GM23338 (cell line): ENCODE measurements at regions not wholly inside any gene's neighbourhood (a gene's known extent, or its start where the extent isn't known, plus 50 kb on each side); places are given as distances from the start of the nearest gene placed in this dataset.

Experiments
- ATAC-seq: fragments of 200-7000 bp; cut with Tn5 transposase; 3 replicates; pipeline ENCODE4 v1.9.1; 2020
- DNase-seq: peaks from one replicate; pipeline ENCODE4 v3.0.0-alpha.2; 2015; ENCODE audit warnings: low spot score
- H2AFZ ChIP-seq: fragments of 200-600 bp; sonication (generic); 2 replicates; pipeline ENCODE4 v1.8.0; 2016; ENCODE audit warnings: antibody characterized with exemption, mild to moderate bottlenecking, moderate library complexity
- H3F3A ChIP-seq: fragments of 200-600 bp; sonication (generic); replicated peaks from 2 replicates; pipeline ENCODE4 v1.8.0; 2017; ENCODE audit warnings: antibody characterized with exemption, mixed run types, low read depth
- H3K27ac ChIP-seq: fragments of 200-600 bp; sonication (generic); 2 replicates; pipeline ENCODE4 v1.6.1; 2016; ENCODE audit warnings: low read depth
- H3K27me3 ChIP-seq: fragments of 200-600 bp; sonication (generic); 2 replicates; pipeline ENCODE4 v1.8.0; 2016; ENCODE audit warnings: mild to moderate bottlenecking, mixed run types, moderate library complexity; ENCODE audit not compliant: insufficient read depth
- H3K36me3 ChIP-seq: fragments of 200-600 bp; sonication (generic); 2 replicates; pipeline ENCODE4 v1.8.0; 2016; ENCODE audit warnings: mild to moderate bottlenecking; ENCODE audit not compliant: insufficient read depth
- H3K4me1 ChIP-seq: fragments of 200-600 bp; sonication (generic); 2 replicates; pipeline ENCODE4 v1.8.0; 2016; ENCODE audit warnings: mild to moderate bottlenecking, moderate library complexity; ENCODE audit not compliant: insufficient read depth
- H3K4me2 ChIP-seq: fragments of 200-600 bp; sonication (generic); 2 replicates; pipeline ENCODE4 v1.7.1; 2017; ENCODE audit warnings: mixed run types
- H3K4me3 ChIP-seq: fragments of 200-600 bp; sonication (generic); 2 replicates; pipeline ENCODE4 v1.6.1; 2016; ENCODE audit warnings: mixed run types
- H3K79me2 ChIP-seq: fragments of 200-600 bp; sonication (generic); replicated peaks from 2 replicates; pipeline ENCODE4 v1.8.0; 2017; ENCODE audit warnings: mild to moderate bottlenecking; ENCODE audit not compliant: insufficient read depth
- H3K9me2 ChIP-seq: fragments of 200-600 bp; sonication (generic); 2 replicates; pipeline ENCODE4 v1.8.0; 2017; ENCODE audit not compliant: insufficient read depth
- H4K20me1 ChIP-seq: fragments of 200-600 bp; sonication (generic); replicated peaks from 2 replicates; pipeline ENCODE4 v1.8.0; 2017; ENCODE audit warnings: mild to moderate bottlenecking; ENCODE audit not compliant: insufficient read depth
- H3K27ac Mint-ChIP-seq: 2 replicates; pipeline ENCODE4 v1.8.0; 2020; ENCODE audit warnings: inconsistent platforms, mild to moderate bottlenecking, moderate library complexity, mixed read lengths
- H3K27me3 Mint-ChIP-seq: 3 replicates; pipeline ENCODE4 v1.8.0; 2022; ENCODE audit warnings: low read depth, mild to moderate bottlenecking, moderate library complexity, mixed read lengths, inconsistent platforms; ENCODE audit not compliant: insufficient read depth, poor library complexity
- H3K36me3 Mint-ChIP-seq: 3 replicates; pipeline ENCODE4 v1.8.0; 2021; ENCODE audit warnings: low read depth, mild to moderate bottlenecking, inconsistent platforms, moderate library complexity, mixed read lengths
- H3K4me1 Mint-ChIP-seq: 3 replicates; pipeline ENCODE4 v1.8.0; 2020; ENCODE audit warnings: mild to moderate bottlenecking, inconsistent platforms, mixed read lengths
- H3K4me3 Mint-ChIP-seq: 3 replicates; pipeline ENCODE4 v1.8.0; 2021; ENCODE audit warnings: moderate library complexity, mild to moderate bottlenecking, inconsistent platforms, mixed read lengths
- H3K9me3 Mint-ChIP-seq: 3 replicates; pipeline ENCODE4 v1.8.0; 2020; ENCODE audit warnings: moderate library complexity, mild to moderate bottlenecking, inconsistent platforms, mixed read lengths
- EZH2 ChIP-seq: fragments of 200-600 bp; sonication (generic); IDR thresholded peaks from one replicate; pipeline ENCODE4 v1.8.0; 2017; ENCODE audit warnings: antibody characterized with exemption, mild to moderate bottlenecking, low read depth; ENCODE audit not compliant: unreplicated experiment
- EZH2phosphoT487 ChIP-seq: fragments of 200-600 bp; sonication (generic); IDR thresholded peaks from one replicate; pipeline ENCODE4 v1.8.1; 2018; ENCODE audit warnings: antibody characterized with exemption; ENCODE audit not compliant: unreplicated experiment
- JUNB ChIP-seq: IDR thresholded peaks from one replicate; pipeline ENCODE4 v1.6.1; 2016; ENCODE audit warnings: antibody characterized with exemption; ENCODE audit not compliant: unreplicated experiment
- NANOG ChIP-seq: IDR thresholded peaks from 2 replicates; pipeline ENCODE4 v1.6.1; 2016; ENCODE audit warnings: antibody characterized with exemption, borderline replicate concordance
- ZNF114 ChIP-seq: fragments of 250-450 bp; sonication (Bioruptor Pico); IDR thresholded peaks from 2 replicates; pipeline ENCODE4 v1.5.0; 2020; ENCODE audit warnings: mild to moderate bottlenecking, moderate library complexity
- ZNF331 ChIP-seq: fragments of 250-450 bp; sonication (Bioruptor Pico); IDR thresholded peaks from 2 replicates; pipeline ENCODE4 v1.5.0; 2020; ENCODE audit warnings: low read depth, mild to moderate bottlenecking, moderate library complexity
- TF ChIP-seq, protein P1 (sequence below): IDR thresholded peaks from one replicate; pipeline ENCODE4 v1.6.1; 2018; ENCODE audit warnings: antibody characterized with exemption; ENCODE audit not compliant: unreplicated experiment
- TF ChIP-seq, protein P2 (sequence below): fragments of 250-450 bp; sonication (Bioruptor Pico); IDR thresholded peaks from 2 replicates; pipeline ENCODE4 v1.5.0; 2020; ENCODE audit warnings: mild to moderate bottlenecking, moderate library complexity
- TF ChIP-seq, protein P3 (sequence below): IDR thresholded peaks from 2 replicates; pipeline ENCODE4 v1.6.1; 2016; ENCODE audit warnings: antibody characterized with exemption
- TF ChIP-seq, protein P4 (sequence below), 2 experiments: fragments of 200-600 bp in 1 of 2; sonication (generic) in 1 of 2; conservative IDR thresholded peaks; 2 replicates each; pipeline versions ENCODE4 v1.5.1 to v1.6.1; 2016 to 2017; ENCODE audit warnings: antibody characterized with exemption in 2 of 2, low read depth in 2 of 2, mild to moderate bottlenecking in 2 of 2, moderate library complexity in 1 of 2

DNA sequence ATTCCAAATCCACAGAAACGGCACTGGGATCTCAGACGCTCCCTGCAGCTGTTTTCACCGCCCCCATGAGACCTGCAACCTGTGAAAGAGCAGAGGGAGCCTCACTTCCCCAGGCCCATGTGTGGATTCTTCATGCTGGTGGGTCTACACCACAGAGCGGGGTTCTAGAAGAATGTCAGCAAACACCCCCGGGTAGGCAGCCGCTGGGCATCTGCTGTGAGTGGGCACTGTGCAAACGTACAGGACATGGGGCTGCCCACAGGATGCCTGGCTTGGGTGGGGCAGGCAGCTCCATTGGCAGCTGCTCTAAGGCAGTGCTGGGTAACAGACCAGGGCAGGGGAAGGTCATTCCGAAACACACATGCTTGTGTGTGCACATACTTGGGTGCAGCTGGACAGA, 174.9 kb downstream of the RBFOX3 start:
- Histone ChIP-seq H3K9me2 (no peaks in the 10 kb centered on the region), H2AFZ (no peak overlapping the region), H3K27ac (no peak overlapping the region), H3K4me2 (no peak overlapping the region), H3K27me3 (no peaks in the 10 kb centered on the region), H4K20me1 (no peaks in the 10 kb centered on the region), H3K36me3 (no peaks in the 10 kb centered on the region), H3K4me1 (no peaks in the 10 kb centered on the region), H3F3A (no peaks in the 10 kb centered on the region), H3K4me3 (no peak overlapping the region), H3K79me2 (no peaks in the 10 kb centered on the region)
- ATAC-seq: no peak
- DNase-seq: no peak
- peaks cover 4% of the 10 kb centered on the region; the same call in 1 of the 3 replicates for H3K9me3 Mint-ChIP-seq
- TF ChIP-seq ZNF331 (CRISPR knock-in tag) (no peak), ZNF114 (CRISPR knock-in tag) (no peak), NANOG (no peak), EZH2phosphoT487 (no peak), EZH2 (no peak), JUNB (no peak)
- TF ChIP-seq, protein P1, sequence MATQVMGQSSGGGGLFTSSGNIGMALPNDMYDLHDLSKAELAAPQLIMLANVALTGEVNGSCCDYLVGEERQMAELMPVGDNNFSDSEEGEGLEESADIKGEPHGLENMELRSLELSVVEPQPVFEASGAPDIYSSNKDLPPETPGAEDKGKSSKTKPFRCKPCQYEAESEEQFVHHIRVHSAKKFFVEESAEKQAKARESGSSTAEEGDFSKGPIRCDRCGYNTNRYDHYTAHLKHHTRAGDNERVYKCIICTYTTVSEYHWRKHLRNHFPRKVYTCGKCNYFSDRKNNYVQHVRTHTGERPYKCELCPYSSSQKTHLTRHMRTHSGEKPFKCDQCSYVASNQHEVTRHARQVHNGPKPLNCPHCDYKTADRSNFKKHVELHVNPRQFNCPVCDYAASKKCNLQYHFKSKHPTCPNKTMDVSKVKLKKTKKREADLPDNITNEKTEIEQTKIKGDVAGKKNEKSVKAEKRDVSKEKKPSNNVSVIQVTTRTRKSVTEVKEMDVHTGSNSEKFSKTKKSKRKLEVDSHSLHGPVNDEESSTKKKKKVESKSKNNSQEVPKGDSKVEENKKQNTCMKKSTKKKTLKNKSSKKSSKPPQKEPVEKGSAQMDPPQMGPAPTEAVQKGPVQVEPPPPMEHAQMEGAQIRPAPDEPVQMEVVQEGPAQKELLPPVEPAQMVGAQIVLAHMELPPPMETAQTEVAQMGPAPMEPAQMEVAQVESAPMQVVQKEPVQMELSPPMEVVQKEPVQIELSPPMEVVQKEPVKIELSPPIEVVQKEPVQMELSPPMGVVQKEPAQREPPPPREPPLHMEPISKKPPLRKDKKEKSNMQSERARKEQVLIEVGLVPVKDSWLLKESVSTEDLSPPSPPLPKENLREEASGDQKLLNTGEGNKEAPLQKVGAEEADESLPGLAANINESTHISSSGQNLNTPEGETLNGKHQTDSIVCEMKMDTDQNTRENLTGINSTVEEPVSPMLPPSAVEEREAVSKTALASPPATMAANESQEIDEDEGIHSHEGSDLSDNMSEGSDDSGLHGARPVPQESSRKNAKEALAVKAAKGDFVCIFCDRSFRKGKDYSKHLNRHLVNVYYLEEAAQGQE: no peak
- TF ChIP-seq, protein P2, sequence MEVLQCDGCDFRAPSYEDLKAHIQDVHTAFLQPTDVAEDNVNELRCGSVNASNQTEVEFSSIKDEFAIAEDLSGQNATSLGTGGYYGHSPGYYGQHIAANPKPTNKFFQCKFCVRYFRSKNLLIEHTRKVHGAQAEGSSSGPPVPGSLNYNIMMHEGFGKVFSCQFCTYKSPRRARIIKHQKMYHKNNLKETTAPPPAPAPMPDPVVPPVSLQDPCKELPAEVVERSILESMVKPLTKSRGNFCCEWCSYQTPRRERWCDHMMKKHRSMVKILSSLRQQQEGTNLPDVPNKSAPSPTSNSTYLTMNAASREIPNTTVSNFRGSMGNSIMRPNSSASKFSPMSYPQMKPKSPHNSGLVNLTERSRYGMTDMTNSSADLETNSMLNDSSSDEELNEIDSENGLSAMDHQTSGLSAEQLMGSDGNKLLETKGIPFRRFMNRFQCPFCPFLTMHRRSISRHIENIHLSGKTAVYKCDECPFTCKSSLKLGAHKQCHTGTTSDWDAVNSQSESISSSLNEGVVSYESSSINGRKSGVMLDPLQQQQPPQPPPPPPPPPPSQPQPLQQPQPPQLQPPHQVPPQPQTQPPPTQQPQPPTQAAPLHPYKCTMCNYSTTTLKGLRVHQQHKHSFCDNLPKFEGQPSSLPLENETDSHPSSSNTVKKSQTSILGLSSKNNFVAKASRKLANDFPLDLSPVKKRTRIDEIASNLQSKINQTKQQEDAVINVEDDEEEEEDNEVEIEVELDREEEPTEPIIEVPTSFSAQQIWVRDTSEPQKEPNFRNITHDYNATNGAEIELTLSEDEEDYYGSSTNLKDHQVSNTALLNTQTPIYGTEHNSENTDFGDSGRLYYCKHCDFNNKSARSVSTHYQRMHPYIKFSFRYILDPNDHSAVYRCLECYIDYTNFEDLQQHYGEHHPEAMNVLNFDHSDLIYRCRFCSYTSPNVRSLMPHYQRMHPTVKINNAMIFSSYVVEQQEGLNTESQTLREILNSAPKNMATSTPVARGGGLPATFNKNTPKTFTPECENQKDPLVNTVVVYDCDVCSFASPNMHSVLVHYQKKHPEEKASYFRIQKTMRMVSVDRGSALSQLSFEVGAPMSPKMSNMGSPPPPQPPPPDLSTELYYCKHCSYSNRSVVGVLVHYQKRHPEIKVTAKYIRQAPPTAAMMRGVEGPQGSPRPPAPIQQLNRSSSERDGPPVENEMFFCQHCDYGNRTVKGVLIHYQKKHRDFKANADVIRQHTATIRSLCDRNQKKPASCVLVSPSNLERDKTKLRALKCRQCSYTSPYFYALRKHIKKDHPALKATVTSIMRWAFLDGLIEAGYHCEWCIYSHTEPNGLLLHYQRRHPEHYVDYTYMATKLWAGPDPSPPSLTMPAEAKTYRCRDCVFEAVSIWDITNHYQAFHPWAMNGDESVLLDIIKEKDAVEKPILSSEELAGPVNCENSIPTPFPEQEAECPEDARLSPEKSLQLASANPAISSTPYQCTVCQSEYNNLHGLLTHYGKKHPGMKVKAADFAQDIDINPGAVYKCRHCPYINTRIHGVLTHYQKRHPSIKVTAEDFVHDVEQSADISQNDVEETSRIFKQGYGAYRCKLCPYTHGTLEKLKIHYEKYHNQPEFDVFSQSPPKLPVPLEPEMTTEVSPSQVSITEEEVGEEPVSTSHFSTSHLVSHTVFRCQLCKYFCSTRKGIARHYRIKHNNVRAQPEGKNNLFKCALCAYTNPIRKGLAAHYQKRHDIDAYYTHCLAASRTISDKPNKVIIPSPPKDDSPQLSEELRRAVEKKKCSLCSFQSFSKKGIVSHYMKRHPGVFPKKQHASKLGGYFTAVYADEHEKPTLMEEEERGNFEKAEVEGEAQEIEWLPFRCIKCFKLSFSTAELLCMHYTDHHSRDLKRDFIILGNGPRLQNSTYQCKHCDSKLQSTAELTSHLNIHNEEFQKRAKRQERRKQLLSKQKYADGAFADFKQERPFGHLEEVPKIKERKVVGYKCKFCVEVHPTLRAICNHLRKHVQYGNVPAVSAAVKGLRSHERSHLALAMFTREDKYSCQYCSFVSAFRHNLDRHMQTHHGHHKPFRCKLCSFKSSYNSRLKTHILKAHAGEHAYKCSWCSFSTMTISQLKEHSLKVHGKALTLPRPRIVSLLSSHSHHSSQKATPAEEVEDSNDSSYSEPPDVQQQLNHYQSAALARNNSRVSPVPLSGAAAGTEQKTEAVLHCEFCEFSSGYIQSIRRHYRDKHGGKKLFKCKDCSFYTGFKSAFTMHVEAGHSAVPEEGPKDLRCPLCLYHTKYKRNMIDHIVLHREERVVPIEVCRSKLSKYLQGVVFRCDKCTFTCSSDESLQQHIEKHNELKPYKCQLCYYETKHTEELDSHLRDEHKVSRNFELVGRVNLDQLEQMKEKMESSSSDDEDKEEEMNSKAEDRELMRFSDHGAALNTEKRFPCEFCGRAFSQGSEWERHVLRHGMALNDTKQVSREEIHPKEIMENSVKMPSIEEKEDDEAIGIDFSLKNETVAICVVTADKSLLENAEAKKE: no peak
- TF ChIP-seq, protein P3, sequence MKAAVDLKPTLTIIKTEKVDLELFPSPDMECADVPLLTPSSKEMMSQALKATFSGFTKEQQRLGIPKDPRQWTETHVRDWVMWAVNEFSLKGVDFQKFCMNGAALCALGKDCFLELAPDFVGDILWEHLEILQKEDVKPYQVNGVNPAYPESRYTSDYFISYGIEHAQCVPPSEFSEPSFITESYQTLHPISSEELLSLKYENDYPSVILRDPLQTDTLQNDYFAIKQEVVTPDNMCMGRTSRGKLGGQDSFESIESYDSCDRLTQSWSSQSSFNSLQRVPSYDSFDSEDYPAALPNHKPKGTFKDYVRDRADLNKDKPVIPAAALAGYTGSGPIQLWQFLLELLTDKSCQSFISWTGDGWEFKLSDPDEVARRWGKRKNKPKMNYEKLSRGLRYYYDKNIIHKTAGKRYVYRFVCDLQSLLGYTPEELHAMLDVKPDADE: no peak
- TF ChIP-seq, protein P4, sequence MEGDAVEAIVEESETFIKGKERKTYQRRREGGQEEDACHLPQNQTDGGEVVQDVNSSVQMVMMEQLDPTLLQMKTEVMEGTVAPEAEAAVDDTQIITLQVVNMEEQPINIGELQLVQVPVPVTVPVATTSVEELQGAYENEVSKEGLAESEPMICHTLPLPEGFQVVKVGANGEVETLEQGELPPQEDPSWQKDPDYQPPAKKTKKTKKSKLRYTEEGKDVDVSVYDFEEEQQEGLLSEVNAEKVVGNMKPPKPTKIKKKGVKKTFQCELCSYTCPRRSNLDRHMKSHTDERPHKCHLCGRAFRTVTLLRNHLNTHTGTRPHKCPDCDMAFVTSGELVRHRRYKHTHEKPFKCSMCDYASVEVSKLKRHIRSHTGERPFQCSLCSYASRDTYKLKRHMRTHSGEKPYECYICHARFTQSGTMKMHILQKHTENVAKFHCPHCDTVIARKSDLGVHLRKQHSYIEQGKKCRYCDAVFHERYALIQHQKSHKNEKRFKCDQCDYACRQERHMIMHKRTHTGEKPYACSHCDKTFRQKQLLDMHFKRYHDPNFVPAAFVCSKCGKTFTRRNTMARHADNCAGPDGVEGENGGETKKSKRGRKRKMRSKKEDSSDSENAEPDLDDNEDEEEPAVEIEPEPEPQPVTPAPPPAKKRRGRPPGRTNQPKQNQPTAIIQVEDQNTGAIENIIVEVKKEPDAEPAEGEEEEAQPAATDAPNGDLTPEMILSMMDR (conservative IDR thresholded peaks at IDR 0.05; ENCODE audit: low read depth in 2 of 2): no peak
- H3K4me1 Mint-ChIP-seq: no peaks in the 10 kb centered on the region; the same call in 2 of the 3 replicates
- no peaks in the 10 kb centered on the region for H3K36me3 Mint-ChIP-seq
- no peak overlapping the region for H3K4me3 Mint-ChIP-seq
- peaks cover 4% of the 10 kb centered on the region for H3K27me3 Mint-ChIP-seq
- H3K27ac Mint-ChIP-seq: no peak overlapping the region
